Fibroblast of the aortic adventitia (primary cell): ENCODE measurements at regions not wholly inside any gene's neighbourhood (a gene's known extent, or its start where the extent isn't known, plus 50 kb on each side); places are given as distances from the start of the nearest gene placed in this dataset.

Source experiments
- DNase-seq: peaks from one replicate; pipeline ENCODE4 v3.0.0-alpha.2; 2010; ENCODE audit warnings: low read depth
- H3K4me3 ChIP-seq: 2 replicates; pipeline ENCODE4 v1.5.1; 2011; ENCODE audit warnings: low read depth, mild to moderate bottlenecking, control low read depth, low read length, moderate library complexity
- CTCF ChIP-seq: IDR thresholded peaks from 2 replicates; pipeline ENCODE4 v1.5.1; 2011; ENCODE audit warnings: mild to moderate bottlenecking, low read length, control low read depth, inconsistent platforms; ENCODE audit not compliant: insufficient read depth

GRCh38 chr4:82261084-82261483 is 112.7 kb downstream of the HNRNPD start:
- no peak for TF ChIP-seq CTCF
- no peak overlapping the region for H3K4me3 ChIP-seq
- no peak for DNase-seq

GRCh38 chr4:82260632-82261031 is 113.2 kb downstream of the HNRNPD start:
- DNase-seq, result no peak
- H3K4me3 ChIP-seq, result no peak overlapping the region
- no peak for TF ChIP-seq CTCF

GRCh38 chr4:82256718-82257117 is 117.1 kb downstream of the HNRNPD start:
- TF ChIP-seq CTCF, result no peak
- no peak overlapping the region for H3K4me3 ChIP-seq

GRCh38 chr4:82255657-82256056 is 118.1 kb downstream of the HNRNPD start:
- DNase-seq, result no peak
- no peak for TF ChIP-seq CTCF
- H3K4me3 ChIP-seq, result no peak overlapping the region

More at GRCh38 chr4:82256718-82257117, 117.1 kb downstream of the HNRNPD start:
- DNase-seq, result no peak

GRCh38 chr4:82248903-82249632 is 124.7 kb downstream of the HNRNPD start:
- H3K4me3 ChIP-seq, result no peak overlapping the region
- no peak for DNase-seq
- TF ChIP-seq CTCF, result no peak

GRCh38 chr4:82247629-82248028 is 126.2 kb downstream of the HNRNPD start:
- H3K4me3 ChIP-seq, result no peak overlapping the region
- DNase-seq, result no peak
- TF ChIP-seq CTCF, result no peak

GRCh38 chr4:82247171-82247570 is 126.6 kb downstream of the HNRNPD start:
- no peak overlapping the region for H3K4me3 ChIP-seq
- no peak for DNase-seq
- TF ChIP-seq CTCF, result no peak
